ENCODE measurements at regions not wholly inside any gene's neighbourhood (a gene's known extent, or its start where the extent isn't known, plus 50 kb on each side); places are given as distances from the start of the nearest gene placed in this dataset.

- H3K27me3 ChIP-seq, result no peaks in the 10 kb centered on the region
- TF ChIP-seq EP300 (IDR thresholded peaks at IDR 0.05), result no peak
- no peak for TF ChIP-seq CTCF (IDR thresholded peaks at IDR 0.05)
- TF ChIP-seq POLR2A (IDR thresholded peaks at IDR 0.05), result no peak
- TF ChIP-seq POLR2AphosphoS5 (IDR thresholded peaks at IDR 0.05), result no peak
- no peaks in the 10 kb centered on the region for H3K9me3 ChIP-seq
- 93 to 94% methylated on average over 10 to 11 of the region's 13 CpGs for WGBS, 2 donors (ENCODE audit: low coverage in 1 of 2)
- H3K36me3 ChIP-seq, result no peaks in the 10 kb centered on the region
- no peak overlapping the region for H3K27ac ChIP-seq
- no peaks in the 10 kb centered on the region for H3K4me1 ChIP-seq
- no peak for ATAC-seq
- H3K4me3 ChIP-seq, result no peak overlapping the region
These were observed 75.5 kb downstream of the ASB1 start for GRCh38 chr2:238502088-238502810.

DNA sequence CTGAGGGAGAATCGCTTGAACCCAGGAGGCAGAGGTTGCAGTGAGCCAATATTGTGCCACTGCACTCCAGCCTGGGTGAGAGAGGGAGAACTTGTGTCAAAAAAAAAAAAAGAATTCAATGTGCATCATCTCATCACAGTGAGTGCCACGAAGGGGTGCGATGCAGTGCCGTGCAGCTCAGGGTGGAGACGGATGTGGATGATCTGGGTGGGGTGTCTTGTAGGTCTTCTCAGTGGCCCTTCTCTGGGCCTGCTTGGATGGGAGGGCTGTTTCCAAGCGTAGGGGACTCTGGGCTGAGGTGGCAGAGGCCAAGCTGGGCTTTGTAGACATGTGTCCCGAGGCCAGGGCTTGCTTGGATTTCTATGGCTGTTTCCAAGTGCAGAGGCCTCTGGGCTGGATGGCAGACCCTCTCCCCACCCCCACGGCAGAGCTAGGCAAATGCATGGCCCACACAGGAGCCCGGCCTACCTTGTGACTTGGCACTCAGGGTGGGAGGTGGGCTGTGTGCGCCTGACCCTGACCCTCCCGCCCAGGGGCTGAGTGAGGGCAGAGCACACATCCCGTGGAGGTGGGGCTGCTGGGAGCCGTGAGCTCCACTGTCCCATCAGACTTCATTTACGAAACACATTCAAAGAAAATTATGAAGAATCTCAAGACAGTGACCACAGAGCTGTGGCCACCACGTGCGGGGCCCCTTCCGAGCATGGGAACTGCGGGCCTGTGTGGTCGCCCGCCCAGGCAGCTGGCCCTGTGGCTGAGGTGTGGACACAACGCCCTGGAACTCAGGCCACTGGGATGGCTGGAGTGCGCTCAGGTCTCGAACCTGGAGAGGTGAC, 76.4 kb downstream of the ASB1 start:
- no peak for ATAC-seq
- Histone ChIP-seq H3K9me3 (no peaks in the 10 kb centered on the region), H3K4me1 (no peaks in the 10 kb centered on the region), H3K4me3 (no peak overlapping the region), H3K27me3 (no peaks in the 10 kb centered on the region), H3K36me3 (no peaks in the 10 kb centered on the region), H3K27ac (no peak overlapping the region)
- WGBS, 2 donors (ENCODE audit: low coverage in 1 of 2), result 90 to 93% methylated on average over 7 to 10 of the region's 23 CpGs
- TF ChIP-seq EP300 (IDR thresholded peaks at IDR 0.05), result no peak
- no peak for TF ChIP-seq CTCF (IDR thresholded peaks at IDR 0.05)
- no peak for TF ChIP-seq POLR2AphosphoS5 (IDR thresholded peaks at IDR 0.05)
- no peak for TF ChIP-seq POLR2A (IDR thresholded peaks at IDR 0.05)

- no peak overlapping the region for H3K4me3 ChIP-seq
- TF ChIP-seq EP300 (IDR thresholded peaks at IDR 0.05), result no peak
- no peak for TF ChIP-seq CTCF (IDR thresholded peaks at IDR 0.05)
- no peak for TF ChIP-seq POLR2AphosphoS5 (IDR thresholded peaks at IDR 0.05)
- TF ChIP-seq POLR2A (IDR thresholded peaks at IDR 0.05), result no peak
- no peaks in the 10 kb centered on the region for H3K36me3 ChIP-seq
- H3K27ac ChIP-seq, result no peak overlapping the region
- WGBS, 2 donors (ENCODE audit: low coverage in 1 of 2), result 19 to 84% methylated on average over 4 to 6 of the region's 26 CpGs
- H3K4me1 ChIP-seq, result no peaks in the 10 kb centered on the region
- no peaks in the 10 kb centered on the region for H3K27me3 ChIP-seq
- no peaks in the 10 kb centered on the region for H3K9me3 ChIP-seq
- ATAC-seq, result no peak
These were observed 77.6 kb downstream of the ASB1 start for GRCh38 chr2:238504181-238504931.

GRCh38 chr2:238505119-238505891, 78.6 kb downstream of the ASB1 start:
- no peak overlapping the region for H3K4me3 ChIP-seq

More at GRCh38 chr2:238505119-238505891, 78.6 kb downstream of the ASB1 start:
- Histone ChIP-seq H3K27me3 (peaks cover 6% of the 10 kb centered on the region), H3K4me1 (no peaks in the 10 kb centered on the region), H3K36me3 (no peaks in the 10 kb centered on the region), H3K27ac (no peak overlapping the region), H3K9me3 (no peaks in the 10 kb centered on the region)
- no peak for TF ChIP-seq CTCF (IDR thresholded peaks at IDR 0.05)
- no peak for TF ChIP-seq EP300 (IDR thresholded peaks at IDR 0.05)
- no peak for TF ChIP-seq POLR2A (IDR thresholded peaks at IDR 0.05)
- no peak for TF ChIP-seq POLR2AphosphoS5 (IDR thresholded peaks at IDR 0.05)
- ATAC-seq, result no peak
- WGBS, 2 donors (ENCODE audit: low coverage in 1 of 2), result 50 to 73% methylated on average over 2 to 4 of the region's 16 CpGs

Measured in gastroesophageal sphincter (tissue), 4 donors.